ENCODE measurements at regions not wholly inside any gene's neighbourhood (a gene's known extent, or its start where the extent isn't known, plus 50 kb on each side); places are given as distances from the start of the nearest gene placed in this dataset.
"Not testable (repeated sequence)": the region's sequence is repeated elsewhere in the genome, so short reads cannot be mapped to it uniquely, and the experiment has no call there.

DNA sequence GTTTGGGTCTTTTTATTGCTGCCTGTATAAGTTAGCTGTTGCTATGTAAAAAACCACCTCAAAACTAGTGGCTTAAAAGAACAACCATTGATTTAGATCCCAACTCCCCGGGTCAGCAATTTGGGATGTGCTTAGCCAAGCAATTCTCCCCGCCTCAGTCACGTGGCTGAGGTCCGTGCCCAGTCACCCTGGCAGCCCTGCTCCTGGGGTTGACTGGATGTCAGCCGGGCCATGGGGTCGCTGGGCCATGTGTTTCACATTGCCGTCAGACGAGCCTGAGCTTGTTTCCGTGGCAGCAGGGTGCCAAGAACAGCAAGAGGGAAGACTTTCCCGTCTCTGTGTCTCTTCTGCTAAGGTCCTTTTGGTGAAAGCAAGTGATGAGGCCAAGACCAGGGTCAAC, 345.7 kb upstream of the FAT1 start:
- DNase-seq = no peak

- DNase-seq = no peak
Measured at GRCh38 chr4:187070158-187070557, 346.5 kb upstream of the FAT1 start.

- no peak for DNase-seq
Measured at GRCh38 chr4:187070740-187071139, 347.1 kb upstream of the FAT1 start.

GRCh38 chr4:187071946-187072600, 348.4 kb upstream of the FAT1 start:
- DNase-seq = no peak

GRCh38 chr4:187073820-187074219, 350.2 kb upstream of the FAT1 start:
- DNase-seq = no peak

GRCh38 chr4:187075514-187075913, 351.9 kb upstream of the FAT1 start:
- DNase-seq = no peak

GRCh38 chr4:187077744-187078401, 354.2 kb upstream of the FAT1 start:
- DNase-seq = no peak

GRCh38 chr4:187084701-187085100, 361.0 kb upstream of the FAT1 start:
- no peak for DNase-seq

DNA sequence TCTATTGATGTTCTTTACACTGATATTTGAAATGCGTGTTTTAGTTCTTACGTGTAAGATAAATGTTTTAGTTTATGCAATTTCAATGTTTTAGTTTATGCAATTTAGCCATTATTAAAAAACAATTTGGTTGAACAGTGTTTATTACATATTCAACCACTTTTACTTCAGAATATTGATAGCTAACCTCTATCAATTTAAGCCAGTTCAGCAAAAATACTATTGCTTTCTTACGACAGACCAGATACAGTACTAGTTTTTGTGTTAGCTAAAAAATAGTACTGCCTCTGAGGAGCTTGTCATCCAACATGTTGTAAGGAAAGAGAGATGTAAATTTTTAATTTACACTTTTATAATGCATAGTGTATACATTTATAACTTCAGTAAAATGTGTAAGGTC, 361.7 kb upstream of the FAT1 start:
- no peak for DNase-seq

DNA sequence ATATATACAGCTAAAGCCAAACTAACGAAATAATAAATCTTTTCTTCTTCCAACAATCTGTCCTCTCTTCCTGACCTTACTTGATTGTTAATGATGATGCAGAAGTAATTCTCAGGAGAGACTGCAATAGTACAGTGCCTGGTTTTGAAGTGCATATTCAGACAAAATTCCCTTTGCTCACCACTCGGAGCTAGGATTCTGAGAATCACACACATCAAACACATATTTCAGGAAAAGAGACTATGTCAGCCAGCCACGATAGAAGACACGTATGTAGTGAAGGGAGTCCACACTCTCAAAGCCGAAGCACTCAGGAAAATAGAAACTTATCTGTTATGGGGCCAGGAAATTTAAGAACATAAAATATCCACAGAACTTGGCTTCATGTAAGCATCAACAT, 362.5 kb upstream of the FAT1 start:
- no peak for DNase-seq

DNA sequence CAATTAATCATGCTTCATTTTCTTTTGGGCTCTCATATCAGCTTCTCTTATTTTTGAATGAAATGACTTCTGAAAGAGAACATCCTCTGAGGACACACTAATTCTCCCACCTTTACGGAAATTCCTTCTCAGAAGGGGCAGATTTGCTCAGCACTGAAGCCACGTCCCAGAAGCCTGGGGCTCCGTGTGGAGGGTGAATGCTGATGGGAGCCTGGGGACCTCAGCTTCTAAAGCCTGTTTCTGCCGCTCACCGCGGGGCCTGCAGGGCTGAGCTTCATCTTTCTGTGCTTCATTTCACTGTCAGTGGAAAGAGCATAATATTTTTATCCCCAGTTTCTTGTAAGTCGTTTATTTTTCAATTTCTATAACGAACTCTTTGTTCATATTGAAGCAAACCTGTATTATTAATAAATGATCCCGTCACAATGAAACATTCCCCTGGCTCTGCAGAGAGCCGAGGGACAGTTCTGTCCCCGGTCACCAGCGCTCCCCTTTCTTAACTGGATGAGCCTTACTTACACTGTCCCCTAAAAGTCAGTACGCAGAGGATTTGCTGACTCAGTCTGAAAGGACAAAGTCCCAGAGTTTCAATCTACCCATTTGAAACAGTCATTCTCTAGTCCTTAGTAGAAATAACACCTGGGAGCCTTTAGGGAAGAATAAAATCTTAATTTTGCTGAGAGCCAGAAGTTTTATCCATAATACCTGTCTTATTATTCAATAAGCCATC, 364.6 kb upstream of the FAT1 start:
- no peak for DNase-seq

GRCh38 chr4:187090401-187090800, 366.7 kb upstream of the FAT1 start:
- DNase-seq = no peak

GRCh38 chr4:187090832-187091231, 367.2 kb upstream of the FAT1 start:
- DNase-seq = not testable (repeated sequence)

DNA sequence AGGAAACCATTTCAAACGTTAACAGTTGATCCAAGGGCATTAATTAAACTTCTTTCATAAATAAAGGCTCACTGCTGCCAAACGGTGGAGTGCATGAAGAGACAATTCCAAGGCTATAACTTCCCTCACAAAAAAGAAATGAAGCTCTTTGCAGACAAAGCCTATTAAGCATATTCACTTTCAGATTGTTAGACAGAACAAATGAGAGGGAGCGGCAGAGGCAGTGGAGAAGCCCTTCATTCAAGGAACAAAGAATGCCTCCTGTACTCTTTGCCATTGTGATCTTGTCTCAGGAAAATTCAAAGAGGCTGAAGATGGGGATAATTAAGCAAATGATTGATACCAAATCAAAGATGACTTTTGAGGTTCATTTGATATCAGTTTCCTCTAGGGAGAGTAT, 370.5 kb upstream of the FAT1 start:
- DNase-seq = no peak

DNA sequence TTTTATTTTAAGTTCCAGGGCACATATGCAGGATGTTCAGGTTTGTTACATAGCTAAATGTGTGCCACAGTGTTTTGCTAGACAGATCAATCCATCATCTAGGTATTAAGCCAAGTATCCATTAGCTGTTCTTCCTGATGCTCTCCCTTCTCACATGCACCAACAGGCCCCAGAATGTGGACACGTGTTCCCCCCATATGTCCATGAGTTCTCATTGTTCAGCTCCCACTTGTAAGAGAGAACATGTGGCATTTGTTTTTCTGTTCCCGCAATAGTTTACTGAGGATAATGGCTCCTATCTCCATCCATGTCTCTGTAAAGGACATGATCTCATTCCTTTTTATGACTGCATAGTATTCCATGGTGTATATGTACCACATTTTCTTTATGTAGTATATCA, 374.8 kb upstream of the FAT1 start:
- DNase-seq = no peak

DNA sequence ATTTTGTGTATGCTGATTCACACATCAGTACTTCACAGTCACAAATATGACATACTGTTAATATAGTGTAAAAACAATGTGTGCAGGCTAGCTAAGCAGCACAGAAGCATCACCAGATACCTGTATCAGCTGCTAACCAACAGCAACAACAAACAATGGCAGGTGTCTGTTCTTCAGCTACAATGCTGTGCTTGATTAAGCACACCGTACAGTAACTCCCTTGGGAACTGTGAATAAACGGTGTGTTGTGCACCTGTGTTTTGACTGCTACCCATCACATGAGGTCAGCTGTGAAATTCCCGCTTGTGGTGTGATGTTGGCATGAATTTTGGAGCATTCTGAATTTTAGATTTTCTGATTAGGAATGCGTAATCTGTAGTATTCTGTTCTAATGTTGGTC, 379.7 kb upstream of the FAT1 start:
- no peak for DNase-seq

DNA sequence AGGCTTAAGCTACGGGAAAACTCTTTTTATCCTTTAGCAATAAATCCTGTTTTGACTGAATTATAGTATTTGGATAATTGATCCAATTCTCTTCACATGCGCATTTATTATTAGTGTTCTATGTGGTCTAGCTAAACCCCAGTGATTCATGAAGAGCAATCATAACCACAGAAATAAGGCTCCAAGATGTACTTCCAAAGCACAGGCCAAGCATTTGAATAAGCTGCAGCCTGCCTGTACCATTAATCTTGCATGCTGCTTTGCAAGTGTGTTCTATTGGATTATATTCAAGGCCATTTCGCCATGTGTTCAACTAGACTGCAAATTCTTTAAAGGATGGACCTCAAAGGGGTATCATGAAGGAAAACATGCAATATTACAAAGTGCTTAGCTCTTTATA, 385.2 kb upstream of the FAT1 start:
- no peak for DNase-seq

- no peak for DNase-seq
Measured at GRCh38 chr4:187109636-187110035, 386.0 kb upstream of the FAT1 start.

- no peak for DNase-seq
Measured at GRCh38 chr4:187118166-187118565, 394.5 kb upstream of the FAT1 start.

DNA sequence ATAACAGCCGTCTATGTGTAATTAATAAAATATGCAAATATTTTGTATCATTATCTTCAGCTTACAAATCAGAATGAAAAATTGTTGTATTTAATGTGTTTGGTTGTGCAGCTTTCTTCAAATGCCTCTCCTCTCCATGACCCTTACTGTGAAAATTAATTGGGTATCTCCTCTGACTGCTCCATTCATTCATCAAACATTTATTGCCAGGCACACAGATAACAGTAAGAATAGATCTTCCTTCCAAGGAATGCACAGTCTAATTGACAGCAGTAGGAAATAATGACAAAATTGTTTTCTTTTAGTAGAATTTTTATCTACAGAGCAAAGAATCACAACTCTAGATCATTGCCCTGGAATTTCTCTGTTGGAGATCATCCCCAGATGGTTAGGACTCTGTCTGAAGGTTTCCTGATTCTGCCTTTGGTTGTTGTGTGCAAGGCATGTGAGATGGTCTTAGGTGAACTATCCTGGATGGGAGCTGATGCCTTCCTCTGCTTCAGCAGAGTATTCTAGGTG, 395.0 kb upstream of the FAT1 start:
- DNase-seq = no peak

- DNase-seq = peak; percentile 37
Measured at GRCh38 chr4:187124331-187124730, 400.7 kb upstream of the FAT1 start.

DNA sequence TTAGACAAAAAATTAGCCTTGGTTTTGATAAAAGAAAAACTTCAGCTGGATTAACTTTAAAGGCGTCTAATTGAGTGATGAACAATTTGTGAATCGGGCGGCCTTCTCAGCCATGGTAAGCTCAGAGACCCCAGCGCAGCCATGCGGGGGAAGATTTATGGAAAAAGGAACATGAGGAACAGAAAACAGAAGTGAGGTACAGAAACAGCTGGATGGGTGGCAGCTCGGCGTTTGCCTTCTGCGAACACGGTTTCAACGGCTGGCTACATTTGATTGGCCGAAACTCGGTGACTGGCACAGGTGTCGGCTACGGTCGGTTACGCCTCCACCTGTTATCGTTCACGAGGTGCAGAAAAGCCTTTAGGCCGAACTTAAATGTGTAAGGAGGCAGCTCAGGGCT, 401.4 kb upstream of the FAT1 start:
- no peak for DNase-seq

- DNase-seq = no peak
Measured at GRCh38 chr4:187127456-187127855, 403.8 kb upstream of the FAT1 start.
